Transverse colon (tissue), 4 donors: ENCODE measurements at regions not wholly inside any gene's neighbourhood (a gene's known extent, or its start where the extent isn't known, plus 50 kb on each side); places are given as distances from the start of the nearest gene placed in this dataset.

Experiments
- DNase-seq: peaks from one replicate; pipeline ENCODE4 v3.0.0-alpha.2; 2019
- H3K27ac ChIP-seq, 4 donors: fragments of 200-600 bp; sonication (generic); 2 replicates each; pipeline ENCODE4 v1.5.1; 2016 to 2018; ENCODE audit warnings: inconsistent platforms in 4 of 4
- H3K27me3 ChIP-seq: fragments of 200-600 bp; sonication (generic); 2 replicates; pipeline ENCODE4 v1.5.1; 2017; ENCODE audit warnings: inconsistent platforms
- H3K36me3 ChIP-seq, 4 donors: fragments of 200-600 bp; sonication (generic); 2 replicates each; pipeline ENCODE4 v1.5.1; 2017 to 2019; ENCODE audit warnings: inconsistent platforms in 4 of 4
- H3K4me1 ChIP-seq, 4 donors: fragments of 200-600 bp; sonication (generic); 2 replicates each; pipeline ENCODE4 v1.5.1; 2017 to 2020; ENCODE audit warnings: inconsistent platforms in 4 of 4
- H3K4me3 ChIP-seq, 4 donors: fragments of 200-600 bp; sonication (generic); 1 replicate in 1 of 4; 2 replicates in 3 of 4; pipeline versions ENCODE4 v1.5.1 to v1.6.1; 2017 to 2019; ENCODE audit warnings: inconsistent platforms in 4 of 4
- H3K9me3 ChIP-seq, 2 donors: fragments of 200-600 bp; sonication (generic); 2 replicates each; pipeline ENCODE4 v1.5.1; 2017 to 2019; ENCODE audit warnings: inconsistent platforms in 2 of 2
- EP300 ChIP-seq: sonication (generic); formaldehyde crosslinking; IDR thresholded peaks from one replicate; pipeline ENCODE4 v1.6.1; 2017; ENCODE audit warnings: antibody characterized with exemption, low read depth
- POLR2A ChIP-seq: fragments of 450-650 bp; IDR thresholded peaks from one replicate; pipeline ENCODE4 v1.6.1; 2016; ENCODE audit warnings: antibody characterized with exemption, mild to moderate bottlenecking, moderate library complexity
- POLR2AphosphoS5 ChIP-seq, 3 donors: sonication (generic); formaldehyde crosslinking; IDR thresholded peaks; one replicate each; pipeline ENCODE4 v1.6.1; 2016; ENCODE audit warnings: antibody characterized with exemption in 3 of 3
- WGBS, 2 donors: methylation state at CpG; one replicate each; pipeline ENCODE4 v1.1.5; 2018; ENCODE audit warnings: low coverage in 1 of 2; 5-methylcytosine and 5-hydroxymethylcytosine counted together
- in situ Hi-C, 4 donors: fragments of 200-750 bp; cut with MboI; loops; one replicate each; pipeline versions ENCODE4 v1.15.0 to v1.15.1; 2017; ENCODE audit warnings: low sequenced_read_pairs in 3 of 4, low pct_ligation_motif_present in 1 of 4, low pct_unique_long_range_greater_than_20kb in 1 of 4
- intact Hi-C: fragments of 100-400 bp; cut with DNase I; formaldehyde crosslinking; loops from one replicate; pipeline ENCODE4 v1.15.1; 2023; ENCODE audit warnings: low total_unique reads
- TF ChIP-seq, protein P1 (sequence below), 5 experiments: fragments of 200-600 bp in 3 of 5; fragments of 450-650 bp in 2 of 5; sonication (generic) in 3 of 5; IDR thresholded peaks; 1 replicate in 2 of 5; 2 replicates in 3 of 5; pipeline ENCODE4 v1.5.1; 2016 to 2017; ENCODE audit warnings: antibody characterized with exemption in 5 of 5, inconsistent platforms in 3 of 5, mild to moderate bottlenecking in 2 of 5, moderate library complexity in 1 of 5

DNA sequence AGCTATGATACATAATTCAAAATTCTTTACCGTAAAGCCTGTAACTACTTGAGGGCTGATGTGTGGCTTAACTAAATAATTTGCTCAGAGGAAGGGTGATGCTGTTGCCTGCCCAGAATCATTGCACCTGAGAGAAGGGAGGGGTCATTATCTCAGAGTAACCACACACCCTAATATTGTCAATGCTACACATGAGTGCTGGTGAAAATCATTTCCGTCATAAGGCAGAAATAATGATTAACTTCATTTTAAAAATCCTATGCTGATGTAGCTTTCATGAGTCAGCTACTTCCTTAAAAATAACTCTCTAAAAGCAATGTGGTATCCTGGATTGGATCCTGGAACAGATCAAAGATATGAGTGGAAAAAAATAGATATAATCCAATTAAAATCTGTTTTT is 146.4 kb upstream of the FAM83B start:
- Histone ChIP-seq H3K36me3 (no peaks in the 10 kb centered on the region), H3K27ac (no peak overlapping the region), H3K27me3 (no peaks in the 10 kb centered on the region), H3K4me3 (no peak overlapping the region), H3K4me1 (no peaks in the 10 kb centered on the region), H3K9me3 (no peaks in the 10 kb centered on the region)
- WGBS, 2 donors, result 76 to 78% methylated on average over 2 of the region's 2 CpGs
- no peak for DNase-seq
- no peak for TF ChIP-seq POLR2AphosphoS5 (IDR thresholded peaks at IDR 0.05)
- no peak for TF ChIP-seq POLR2A
- no peak for TF ChIP-seq EP300
- TF ChIP-seq, protein P1, sequence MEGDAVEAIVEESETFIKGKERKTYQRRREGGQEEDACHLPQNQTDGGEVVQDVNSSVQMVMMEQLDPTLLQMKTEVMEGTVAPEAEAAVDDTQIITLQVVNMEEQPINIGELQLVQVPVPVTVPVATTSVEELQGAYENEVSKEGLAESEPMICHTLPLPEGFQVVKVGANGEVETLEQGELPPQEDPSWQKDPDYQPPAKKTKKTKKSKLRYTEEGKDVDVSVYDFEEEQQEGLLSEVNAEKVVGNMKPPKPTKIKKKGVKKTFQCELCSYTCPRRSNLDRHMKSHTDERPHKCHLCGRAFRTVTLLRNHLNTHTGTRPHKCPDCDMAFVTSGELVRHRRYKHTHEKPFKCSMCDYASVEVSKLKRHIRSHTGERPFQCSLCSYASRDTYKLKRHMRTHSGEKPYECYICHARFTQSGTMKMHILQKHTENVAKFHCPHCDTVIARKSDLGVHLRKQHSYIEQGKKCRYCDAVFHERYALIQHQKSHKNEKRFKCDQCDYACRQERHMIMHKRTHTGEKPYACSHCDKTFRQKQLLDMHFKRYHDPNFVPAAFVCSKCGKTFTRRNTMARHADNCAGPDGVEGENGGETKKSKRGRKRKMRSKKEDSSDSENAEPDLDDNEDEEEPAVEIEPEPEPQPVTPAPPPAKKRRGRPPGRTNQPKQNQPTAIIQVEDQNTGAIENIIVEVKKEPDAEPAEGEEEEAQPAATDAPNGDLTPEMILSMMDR (IDR thresholded peaks at IDR 0.05), result no peak
- intact Hi-C loops (no loop called here), in situ Hi-C loops (loop anchor here in 2 of 4 donors (25.0 kb wide), 1 partner anchor 362 kb away; no protein-coding TSS in a partner anchor)

DNA sequence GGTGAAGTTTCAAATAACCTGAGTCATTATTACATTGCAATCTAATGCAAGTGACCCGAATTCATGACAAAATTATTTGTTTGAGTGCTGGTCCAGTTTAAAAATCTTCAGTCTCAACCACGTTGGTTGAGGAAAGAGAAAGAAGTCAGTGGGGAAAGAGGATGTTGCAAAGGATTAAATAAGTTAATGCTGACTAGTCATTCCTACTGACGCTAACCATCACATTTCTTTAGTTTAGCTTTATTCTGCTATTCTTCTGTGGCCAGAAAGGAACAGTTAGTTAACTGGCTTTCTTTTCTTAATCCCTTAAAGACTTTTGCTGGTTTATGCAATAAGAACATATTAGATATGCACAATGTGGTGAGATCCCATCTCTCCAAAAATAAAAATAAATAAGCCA is 143.8 kb upstream of the FAM83B start:
- Histone ChIP-seq H3K36me3 (no peaks in the 10 kb centered on the region), H3K27ac (no peak overlapping the region), H3K9me3 (no peaks in the 10 kb centered on the region), H3K27me3 (no peaks in the 10 kb centered on the region), H3K4me3 (no peak overlapping the region), H3K4me1 (no peaks in the 10 kb centered on the region)
- intact Hi-C loops, result no loop called here
- WGBS, 2 donors, result 55 to 83% methylated on average over 3 of the region's 3 CpGs
- DNase-seq, result no peak
- no peak for TF ChIP-seq EP300
- TF ChIP-seq, protein P1 (IDR thresholded peaks at IDR 0.05), result no peak
- in situ Hi-C loops, result loop anchor here in 2 of 4 donors (25.0 kb wide), 1 partner anchor 360 kb away; no protein-coding TSS in a partner anchor

DNA sequence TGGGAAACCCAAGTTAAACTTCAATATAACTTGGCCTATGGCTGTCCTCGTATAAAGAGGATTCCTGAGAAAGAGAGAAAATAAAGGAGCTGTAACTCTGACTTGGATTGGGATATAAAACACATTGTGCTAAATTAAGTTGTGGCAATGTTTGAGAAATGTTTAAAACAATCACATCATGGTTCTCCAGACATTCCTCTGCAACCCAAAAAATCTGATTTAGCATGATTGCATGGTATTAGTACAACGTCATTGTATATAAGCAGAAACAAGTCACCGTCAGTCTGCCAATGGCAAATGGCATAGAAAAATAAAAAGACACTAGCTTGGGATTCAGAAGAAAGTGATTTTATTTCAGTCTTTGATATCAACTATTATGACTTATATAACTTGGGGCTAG is 140.2 kb upstream of the FAM83B start:
- in situ Hi-C loops (loop anchor here in 2 of 4 donors (25.0 kb wide), 1 partner anchor 356 kb away; no protein-coding TSS in a partner anchor), intact Hi-C loops (no loop called here)
- Histone ChIP-seq H3K27ac (no peak overlapping the region), H3K9me3 (no peaks in the 10 kb centered on the region), H3K27me3 (no peaks in the 10 kb centered on the region), H3K4me1 (no peaks in the 10 kb centered on the region), H3K4me3 (no peak overlapping the region), H3K36me3 (no peaks in the 10 kb centered on the region)
- no peak for TF ChIP-seq POLR2A
- TF ChIP-seq, protein P1 (IDR thresholded peaks at IDR 0.05), result no peak
- TF ChIP-seq EP300, result no peak
- TF ChIP-seq POLR2AphosphoS5 (IDR thresholded peaks at IDR 0.05), result no peak
- WGBS, 2 donors, result 66 to 70% methylated on average over 3 of the region's 3 CpGs
- no peak for DNase-seq

DNA sequence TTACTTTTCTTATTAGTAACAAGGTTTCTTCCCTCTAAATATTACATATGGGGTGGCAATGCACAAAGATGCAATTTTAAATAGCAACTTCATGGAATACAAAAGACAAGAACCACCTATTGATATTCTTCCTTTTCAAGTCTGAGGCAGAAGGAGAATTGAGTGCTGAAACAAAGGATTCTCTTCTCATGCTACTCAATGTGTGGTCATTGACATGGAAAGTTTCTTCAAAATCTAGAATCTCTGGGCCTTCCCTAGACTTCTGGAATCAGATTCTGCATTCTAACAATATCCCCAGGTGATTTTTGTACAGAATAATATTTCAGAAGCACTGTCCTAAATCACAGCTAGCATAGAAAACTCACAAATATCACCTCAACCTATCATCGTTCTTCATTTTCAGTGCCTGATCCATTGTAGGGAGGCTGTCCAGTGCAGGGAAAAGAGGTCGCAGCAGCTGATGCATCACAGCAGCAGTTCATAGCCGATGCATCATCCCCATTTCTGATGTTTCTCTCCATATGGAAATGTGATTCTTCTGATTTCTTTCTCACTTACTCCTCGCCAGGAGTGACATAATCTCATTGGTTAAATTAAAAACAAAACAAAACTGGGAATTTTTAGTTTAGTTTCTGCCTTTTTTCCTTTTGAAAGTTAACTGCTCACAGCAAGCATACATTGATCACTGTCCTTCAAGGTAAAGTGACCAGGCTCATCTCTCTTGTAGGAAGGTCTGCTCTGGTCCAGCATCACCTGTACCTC is 139.5 kb upstream of the FAM83B start:
- no peaks in the 10 kb centered on the region for H3K27me3 ChIP-seq
- H3K4me1 ChIP-seq, result no peaks in the 10 kb centered on the region
- H3K27ac ChIP-seq, result no peak overlapping the region
- no peaks in the 10 kb centered on the region for H3K36me3 ChIP-seq
- intact Hi-C loops, result no loop called here
- in situ Hi-C loops, result loop anchor here in 2 of 4 donors (25.0 kb wide), 1 partner anchor 355 kb away; no protein-coding TSS in a partner anchor
- H3K4me3 ChIP-seq, result no peak overlapping the region
- no peak for TF ChIP-seq POLR2A
- 82 to 94% methylated on average over 3 to 4 of the region's 4 CpGs for WGBS, 2 donors
- H3K9me3 ChIP-seq, result no peaks in the 10 kb centered on the region
- DNase-seq, result no peak
